PC-3 (cell line): ENCODE measurements at regions not wholly inside any gene's neighbourhood (a gene's known extent, or its start where the extent isn't known, plus 50 kb on each side); places are given as distances from the start of the nearest gene placed in this dataset.
"Not testable (repeated sequence)": the region's sequence is repeated elsewhere in the genome, so short reads cannot be mapped to it uniquely, and the experiment has no call there.

ENCODE experiments used
- ATAC-seq: fragments of 200-7000 bp; cut with Tn5 transposase; 2 replicates; pipeline ENCODE4 v1.9.1; 2020; ENCODE audit warnings: mild to moderate bottlenecking, moderate library complexity
- BruUV-seq: library from RNA; stranded (reverse); fragments of 400-500 nt; replicated peaks from 2 replicates; lab custom pipeline; 2021; lab: Mats Ljungman, UMichigan
- CTCF ChIA-PET: fragments of 300-600 bp; sonication (Branson Sonifier 250); formaldehyde crosslinking; loops from one replicate; lab custom pipeline; 2022; ENCODE audit warnings: antibody characterized with exemption; lab: Charles Lee
- POLR2A ChIA-PET: fragments of 300-600 bp; sonication (Branson Sonifier 250); formaldehyde crosslinking; loops from one replicate; lab custom pipeline; 2022; ENCODE audit warnings: antibody characterized with exemption; ENCODE audit not compliant: unreplicated experiment; lab: Charles Lee
- DNase-seq: peaks from one replicate; pipeline ENCODE4 v3.0.0-alpha.2; 2015
- H2AFZ ChIP-seq: fragments of 300-600 bp; sonication (generic); 2 replicates; pipeline ENCODE4 v1.6.0; 2016; ENCODE audit warnings: antibody characterized with exemption, low read length
- H3F3A ChIP-seq: fragments of 300-600 bp; sonication (generic); one replicate; pipeline ENCODE4 v1.6.0; 2017; ENCODE audit warnings: antibody characterized with exemption, low read length, control low read depth, mild to moderate bottlenecking; ENCODE audit not compliant: unreplicated experiment
- H3K27ac ChIP-seq: fragments of 300-600 bp; sonication (generic); 2 replicates; pipeline ENCODE4 v1.5.1; 2016; ENCODE audit warnings: mild to moderate bottlenecking, low read length
- H3K27me3 ChIP-seq: fragments of 300-600 bp; sonication (generic); 2 replicates; pipeline ENCODE4 v1.6.1; 2016; ENCODE audit warnings: low read length, mixed read lengths
- H3K36me3 ChIP-seq: fragments of 300-600 bp; sonication (generic); 2 replicates; pipeline ENCODE4 v1.6.1; 2016; ENCODE audit warnings: low read depth, mixed run types, low read length, mixed read lengths
- H3K4me1 ChIP-seq: fragments of 300-600 bp; sonication (generic); 2 replicates; pipeline ENCODE4 v1.5.1; 2016; ENCODE audit warnings: low read length; ENCODE audit not compliant: insufficient read depth
- H3K4me2 ChIP-seq: fragments of 300-600 bp; sonication (generic); 2 replicates; pipeline ENCODE4 v1.6.0; 2016; ENCODE audit warnings: low read length
- H3K4me3 ChIP-seq: fragments of 300-600 bp; sonication (generic); 2 replicates; pipeline ENCODE4 v1.5.1; 2016; ENCODE audit warnings: mild to moderate bottlenecking, low read length, mixed read lengths
- H3K79me2 ChIP-seq: fragments of 300-600 bp; sonication (generic); 2 replicates; pipeline ENCODE4 v1.6.1; 2017; ENCODE audit warnings: low read length, mixed read lengths
- H3K9ac ChIP-seq: fragments of 300-600 bp; sonication (generic); 2 replicates; pipeline ENCODE4 v1.6.0; 2016; ENCODE audit warnings: mild to moderate bottlenecking, low read length
- H3K9me2 ChIP-seq: fragments of 300-600 bp; sonication (generic); replicated peaks from 2 replicates; pipeline ENCODE4 v1.6.1; 2016; ENCODE audit warnings: mixed run types, low read length, mixed read lengths
- H3K9me3 ChIP-seq: fragments of 300-600 bp; sonication (generic); 2 replicates; pipeline ENCODE4 v1.6.1; 2016; ENCODE audit warnings: low read length, mixed read lengths
- H4K20me1 ChIP-seq: fragments of 300-600 bp; sonication (generic); 2 replicates; pipeline ENCODE4 v1.6.1; 2016; ENCODE audit warnings: low read length, mixed read lengths
- CTCF ChIP-seq: fragments of 300-600 bp; sonication (generic); conservative IDR thresholded peaks from 2 replicates; pipeline ENCODE4 v1.5.1; 2017; ENCODE audit warnings: antibody characterized with exemption, low read depth, mild to moderate bottlenecking, low read length
- EZH2 ChIP-seq: fragments of 300-600 bp; sonication (generic); IDR thresholded peaks from one replicate; pipeline ENCODE4 v1.6.1; 2017; ENCODE audit warnings: antibody characterized with exemption, mild to moderate bottlenecking, low read length; ENCODE audit not compliant: unreplicated experiment
- EZH2phosphoT487 ChIP-seq: fragments of 300-600 bp; sonication (generic); IDR thresholded peaks from 2 replicates; pipeline ENCODE4 v1.6.1; 2018; ENCODE audit warnings: mild to moderate bottlenecking, antibody characterized with exemption, low read length, borderline replicate concordance
- intact Hi-C: fragments of 100-400 bp; cut with micrococcal nuclease; formaldehyde crosslinking; loops from 2 replicates; pipeline ENCODE4 v1.9.0; 2023

- 0 out of 2 replicates have a peak, but pooled peaks have one; percentile 22 for ATAC-seq
Observed at GRCh38 chr12:111121840-111122239, 201.5 kb upstream of the MYL2 start.

GRCh38 chr12:111120578-111120977 is 200.2 kb upstream of the MYL2 start:
- Histone ChIP-seq H3K4me2 (no peak overlapping the region), H2AFZ (no peak overlapping the region), H3K4me3 (no peak overlapping the region), H3K4me1 (no peaks in the 10 kb centered on the region), H3K9me2 (no peaks in the 10 kb centered on the region), H3F3A (no peaks in the 10 kb centered on the region), H4K20me1 (no peaks in the 10 kb centered on the region), H3K9ac (no peak overlapping the region), H3K79me2 (no peaks in the 10 kb centered on the region), H3K27ac (no peak overlapping the region), H3K27me3 (peaks cover 32% of the 10 kb centered on the region), H3K36me3 (no peaks in the 10 kb centered on the region), H3K9me3 (peaks cover under 1% of the 10 kb centered on the region; the same call in 1 of the 2 replicates)
- DNase-seq (no peak), ATAC-seq (no peak)
- TF ChIP-seq EZH2 (no peak), EZH2phosphoT487 (no peak), CTCF (no peak)
- POLR2A ChIA-PET: no interaction called here
- no TSS peak for BruUV-seq
- CTCF ChIA-PET: no interaction called here
- intact Hi-C loops: no loop called here

More at GRCh38 chr12:111121840-111122239, 201.5 kb upstream of the MYL2 start:
- no peak overlapping the region for H3K4me2 ChIP-seq
- H3F3A ChIP-seq: no peaks in the 10 kb centered on the region
- POLR2A ChIA-PET: no interaction called here
- no peak overlapping the region for H3K27ac ChIP-seq
- DNase-seq: peak; percentile 31
- no peak overlapping the region for H3K4me3 ChIP-seq
- no peaks in the 10 kb centered on the region for H4K20me1 ChIP-seq
- CTCF ChIA-PET: no interaction called here
- H3K4me1 ChIP-seq: no peaks in the 10 kb centered on the region
- no peak overlapping the region for H3K9ac ChIP-seq
- no peak overlapping the region for H2AFZ ChIP-seq
- TF ChIP-seq EZH2phosphoT487: no peak
- 0 out of 2 replicates have a peak, but pooled peaks have one; percentile 29 for TF ChIP-seq CTCF
- no peaks in the 10 kb centered on the region for H3K9me2 ChIP-seq
- no peaks in the 10 kb centered on the region for H3K9me3 ChIP-seq
- peaks cover 32% of the 10 kb centered on the region for H3K27me3 ChIP-seq
- BruUV-seq: no TSS peak
- H3K79me2 ChIP-seq: no peaks in the 10 kb centered on the region
- intact Hi-C loops: no loop called here
- no peaks in the 10 kb centered on the region for H3K36me3 ChIP-seq

- Histone ChIP-seq H3K36me3 (no peaks in the 10 kb centered on the region), H3K4me1 (no peaks in the 10 kb centered on the region), H3K9me3 (peaks cover 3% of the 10 kb centered on the region; the same call in 1 of the 2 replicates), H3K79me2 (no peaks in the 10 kb centered on the region), H3K9me2 (no peaks in the 10 kb centered on the region), H3K27me3 (peaks cover 40% of the 10 kb centered on the region), H3K27ac (no peak overlapping the region), H2AFZ (no peak overlapping the region), H3K9ac (no peak overlapping the region), H3K4me3 (no peak overlapping the region), H3F3A (no peaks in the 10 kb centered on the region), H3K4me2 (no peak overlapping the region), H4K20me1 (no peaks in the 10 kb centered on the region)
- ChIA-PET CTCF (no interaction called here), POLR2A (no interaction called here)
- intact Hi-C loops: no loop called here
- DNase-seq (no peak), ATAC-seq (no peak)
- BruUV-seq: no TSS peak
- TF ChIP-seq EZH2: no peak
- TF ChIP-seq CTCF: no peak
- no peak for TF ChIP-seq EZH2phosphoT487
Observed at GRCh38 chr12:111117017-111117416, 196.6 kb upstream of the MYL2 start.

- H2AFZ ChIP-seq, H3K9ac ChIP-seq, H3K9me3 ChIP-seq, H3K36me3 ChIP-seq, DNase-seq, H3K27ac ChIP-seq, H3K9me2 ChIP-seq, intact Hi-C loops, H3K4me1 ChIP-seq, H3K4me3 ChIP-seq, POLR2A ChIA-PET, H3K79me2 ChIP-seq, BruUV-seq, H3K4me2 ChIP-seq, H4K20me1 ChIP-seq, H3F3A ChIP-seq, ATAC-seq, CTCF ChIA-PET: not testable (repeated sequence)
- peaks cover 48% of the 10 kb centered on the region for H3K27me3 ChIP-seq
Observed at GRCh38 chr12:111113313-111113712, 192.9 kb upstream of the MYL2 start.
